ENCODE measurements at regions not wholly inside any gene's neighbourhood (a gene's known extent, or its start where the extent isn't known, plus 50 kb on each side); places are given as distances from the start of the nearest gene placed in this dataset.

- DNase-seq: no peak
- Histone ChIP-seq H3K79me2 (ENCODE audit: low read depth) (no peaks in the 10 kb centered on the region), H3K9me3 (ENCODE audit: insufficient read depth, low read depth) (no peaks in the 10 kb centered on the region), H3K27ac (no peak overlapping the region), H3K4me2 (no peak overlapping the region), H3F3A (ENCODE audit: insufficient read depth, low read depth) (no peaks in the 10 kb centered on the region), H3K4me1 (replicated peaks; ENCODE audit: insufficient read depth) (no peaks in the 10 kb centered on the region), H4K20me1 (ENCODE audit: insufficient read depth) (no peaks in the 10 kb centered on the region), H3K36me3 (ENCODE audit: low read depth) (no peaks in the 10 kb centered on the region), H3K9me2 (ENCODE audit: insufficient read depth) (no peaks in the 10 kb centered on the region), H2AFZ (no peak overlapping the region), H3K4me3 (no peak overlapping the region), H3K27me3 (ENCODE audit: insufficient read depth, low read depth) (no peaks in the 10 kb centered on the region)
- BruUV-seq (replicated peaks): no TSS peak
- POLR2A ChIA-PET (ENCODE audit: unreplicated experiment): interaction anchor here (0.5 kb wide), 1 partner anchor 392 kb away, joined by 3 read pairs; no protein-coding TSS in a partner anchor
- TF ChIP-seq, protein P1, sequence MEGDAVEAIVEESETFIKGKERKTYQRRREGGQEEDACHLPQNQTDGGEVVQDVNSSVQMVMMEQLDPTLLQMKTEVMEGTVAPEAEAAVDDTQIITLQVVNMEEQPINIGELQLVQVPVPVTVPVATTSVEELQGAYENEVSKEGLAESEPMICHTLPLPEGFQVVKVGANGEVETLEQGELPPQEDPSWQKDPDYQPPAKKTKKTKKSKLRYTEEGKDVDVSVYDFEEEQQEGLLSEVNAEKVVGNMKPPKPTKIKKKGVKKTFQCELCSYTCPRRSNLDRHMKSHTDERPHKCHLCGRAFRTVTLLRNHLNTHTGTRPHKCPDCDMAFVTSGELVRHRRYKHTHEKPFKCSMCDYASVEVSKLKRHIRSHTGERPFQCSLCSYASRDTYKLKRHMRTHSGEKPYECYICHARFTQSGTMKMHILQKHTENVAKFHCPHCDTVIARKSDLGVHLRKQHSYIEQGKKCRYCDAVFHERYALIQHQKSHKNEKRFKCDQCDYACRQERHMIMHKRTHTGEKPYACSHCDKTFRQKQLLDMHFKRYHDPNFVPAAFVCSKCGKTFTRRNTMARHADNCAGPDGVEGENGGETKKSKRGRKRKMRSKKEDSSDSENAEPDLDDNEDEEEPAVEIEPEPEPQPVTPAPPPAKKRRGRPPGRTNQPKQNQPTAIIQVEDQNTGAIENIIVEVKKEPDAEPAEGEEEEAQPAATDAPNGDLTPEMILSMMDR (conservative IDR thresholded peaks at IDR 0.05): no peak
- TF ChIP-seq EZH2 (IDR thresholded peaks at IDR 0.05; ENCODE audit: low read depth): no peak
- CTCF ChIA-PET: no interaction called here
- intact Hi-C loops (cut with micrococcal nuclease; ENCODE audit: unreplicated experiment): no loop called here
These were observed 55.4 kb upstream of the SNRPN start for GRCh38 chr15:24899367-24899766.

DNA sequence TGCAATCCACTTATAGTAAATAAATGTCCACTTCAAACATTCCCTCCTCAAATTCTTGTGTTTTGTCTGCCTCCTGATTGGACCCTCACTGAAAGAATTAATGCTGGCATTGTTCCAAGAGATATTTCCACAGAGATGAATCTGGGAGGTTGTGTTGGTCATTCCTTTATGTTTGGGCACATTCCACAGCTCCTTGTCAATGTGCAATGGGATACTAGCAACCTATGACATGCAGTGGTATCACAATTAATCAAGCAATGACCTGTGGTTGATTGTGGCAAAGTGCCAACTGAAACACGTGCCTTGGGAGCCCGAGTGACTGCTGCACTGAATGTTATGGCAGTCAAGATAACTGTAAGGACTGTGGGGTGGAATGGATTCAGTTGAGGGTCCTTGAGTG is 55.0 kb upstream of the SNRPN start:
- TF ChIP-seq EZH2 (IDR thresholded peaks at IDR 0.05; ENCODE audit: low read depth): no peak
- TF ChIP-seq, protein P1 (conservative IDR thresholded peaks at IDR 0.05): no peak
- Histone ChIP-seq H2AFZ (no peak overlapping the region), H3F3A (ENCODE audit: insufficient read depth, low read depth) (no peaks in the 10 kb centered on the region), H3K4me3 (no peak overlapping the region), H3K27ac (no peak overlapping the region), H3K36me3 (ENCODE audit: low read depth) (no peaks in the 10 kb centered on the region), H3K4me1 (replicated peaks; ENCODE audit: insufficient read depth) (no peaks in the 10 kb centered on the region), H3K4me2 (no peak overlapping the region), H4K20me1 (ENCODE audit: insufficient read depth) (no peaks in the 10 kb centered on the region), H3K79me2 (ENCODE audit: low read depth) (no peaks in the 10 kb centered on the region), H3K9me2 (ENCODE audit: insufficient read depth) (no peaks in the 10 kb centered on the region), H3K27me3 (ENCODE audit: insufficient read depth, low read depth) (no peaks in the 10 kb centered on the region), H3K9me3 (ENCODE audit: insufficient read depth, low read depth) (no peaks in the 10 kb centered on the region)
- BruUV-seq (replicated peaks): no TSS peak
- intact Hi-C loops (cut with micrococcal nuclease; ENCODE audit: unreplicated experiment): no loop called here
- POLR2A ChIA-PET (ENCODE audit: unreplicated experiment): interaction anchor here (0.5 kb wide), 1 partner anchor 392 kb away, joined by 3 read pairs; no protein-coding TSS in a partner anchor
- DNase-seq: no peak
- CTCF ChIA-PET: no interaction called here

GRCh38 chr15:24901409-24901808 is 53.4 kb upstream of the SNRPN start:
- Histone ChIP-seq H3K9me3 (ENCODE audit: insufficient read depth, low read depth) (no peaks in the 10 kb centered on the region), H3K27me3 (ENCODE audit: insufficient read depth, low read depth) (no peaks in the 10 kb centered on the region), H3K27ac (no peak overlapping the region), H3K4me3 (no peak overlapping the region), H3K79me2 (ENCODE audit: low read depth) (no peaks in the 10 kb centered on the region), H2AFZ (no peak overlapping the region), H3K4me2 (no peak overlapping the region), H3K36me3 (ENCODE audit: low read depth) (no peaks in the 10 kb centered on the region), H3F3A (ENCODE audit: insufficient read depth, low read depth) (no peaks in the 10 kb centered on the region), H3K4me1 (replicated peaks; ENCODE audit: insufficient read depth) (no peaks in the 10 kb centered on the region), H4K20me1 (ENCODE audit: insufficient read depth) (no peaks in the 10 kb centered on the region), H3K9me2 (ENCODE audit: insufficient read depth) (no peaks in the 10 kb centered on the region)
- ChIA-PET POLR2A (ENCODE audit: unreplicated experiment) (no interaction called here), CTCF (no interaction called here)
- BruUV-seq (replicated peaks): no TSS peak
- no peak for TF ChIP-seq EZH2 (IDR thresholded peaks at IDR 0.05; ENCODE audit: low read depth)
- TF ChIP-seq, protein P1 (conservative IDR thresholded peaks at IDR 0.05): no peak
- DNase-seq: no peak
- intact Hi-C loops (cut with micrococcal nuclease; ENCODE audit: unreplicated experiment): no loop called here

Measured in PC-9 (cell line).